Stimulated activated CD4-positive, alpha-beta T cell treated with anti-CD3 and anti-CD28 coated beads, Interleukin-4, amount 100 ng/mL, for 4 hours (primary cell): ENCODE measurements at regions not wholly inside any gene's neighbourhood (a gene's known extent, or its start where the extent isn't known, plus 50 kb on each side); places are given as distances from the start of the nearest gene placed in this dataset.
"Not testable (repeated sequence)": the region's sequence is repeated elsewhere in the genome, so short reads cannot be mapped to it uniquely, and the experiment has no call there.

Experiments used
- DNase-seq, 2 experiments: peaks; one replicate each; pipeline ENCODE4 v3.0.0-alpha.2; 2020

GRCh38 chr3:187536185-187536584, 134.0 kb downstream of the SST start:
- no peak for DNase-seq

DNA sequence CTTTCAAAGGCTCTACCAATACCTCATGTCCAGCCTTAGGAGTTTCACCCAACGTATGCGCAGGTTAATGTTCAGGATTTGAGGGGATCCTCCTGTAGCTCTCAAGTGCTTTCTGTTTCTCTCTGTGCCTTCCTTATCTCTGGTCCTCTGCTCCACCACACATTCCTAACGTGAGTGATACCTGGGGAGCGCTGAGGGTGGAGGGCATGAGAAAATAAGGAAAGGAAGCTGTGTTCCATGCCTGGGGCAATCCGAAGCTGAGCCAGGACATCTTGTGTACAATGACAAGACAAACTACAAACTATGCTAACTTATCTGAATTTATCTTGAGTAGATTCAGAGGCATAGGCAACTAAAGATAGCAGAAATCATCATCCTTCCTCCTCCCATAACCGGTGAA, 136.4 kb downstream of the SST start:
- DNase-seq: no peak

- DNase-seq: no peak
Measured at GRCh38 chr3:187531831-187532230, 138.4 kb downstream of the SST start.

DNA sequence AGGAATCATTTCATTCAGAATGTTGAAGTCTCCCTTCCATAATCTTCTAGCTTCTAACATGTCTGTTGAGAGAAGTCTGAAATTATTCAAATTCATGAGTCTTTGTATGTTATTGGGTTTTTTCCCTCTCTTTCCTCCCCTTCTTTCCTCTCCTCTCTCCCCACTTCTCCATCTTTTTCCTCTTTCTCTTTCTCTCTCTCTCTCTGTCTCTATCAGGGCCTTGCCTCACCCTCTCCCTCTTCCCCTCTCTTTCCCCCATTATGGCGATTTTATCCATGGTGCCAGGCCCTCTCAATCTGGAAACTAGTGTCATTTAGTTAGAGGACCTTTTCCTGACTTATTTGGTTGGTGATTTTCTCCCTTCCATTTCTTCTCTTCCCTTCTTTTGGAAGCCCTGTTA, 147.3 kb downstream of the SST start:
- no peak for DNase-seq

GRCh38 chr3:187522293-187522692, 147.9 kb downstream of the SST start:
- no peak for DNase-seq

DNA sequence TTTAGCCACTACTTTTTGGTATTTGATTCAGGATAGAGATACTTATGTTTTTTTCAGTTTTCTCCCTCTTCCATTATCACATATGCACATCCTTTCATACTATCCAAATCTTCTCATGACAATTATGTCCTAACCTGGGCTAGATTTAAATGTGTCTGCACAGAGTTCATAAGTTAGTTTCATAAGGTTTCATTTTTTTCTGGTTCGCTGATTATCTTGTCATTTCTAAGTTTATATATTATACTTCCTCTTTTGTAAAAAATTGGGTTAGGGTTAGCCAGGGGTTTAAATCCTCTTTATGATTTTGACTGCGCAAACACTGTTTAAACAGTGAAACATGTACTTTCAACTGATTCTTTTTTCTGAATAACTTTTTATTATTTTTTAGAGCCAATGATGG, 148.6 kb downstream of the SST start:
- no peak for DNase-seq

- no peak for DNase-seq
Measured at GRCh38 chr3:187520027-187520945, 149.9 kb downstream of the SST start.

GRCh38 chr3:187519428-187519890, 150.7 kb downstream of the SST start:
- no peak for DNase-seq

DNA sequence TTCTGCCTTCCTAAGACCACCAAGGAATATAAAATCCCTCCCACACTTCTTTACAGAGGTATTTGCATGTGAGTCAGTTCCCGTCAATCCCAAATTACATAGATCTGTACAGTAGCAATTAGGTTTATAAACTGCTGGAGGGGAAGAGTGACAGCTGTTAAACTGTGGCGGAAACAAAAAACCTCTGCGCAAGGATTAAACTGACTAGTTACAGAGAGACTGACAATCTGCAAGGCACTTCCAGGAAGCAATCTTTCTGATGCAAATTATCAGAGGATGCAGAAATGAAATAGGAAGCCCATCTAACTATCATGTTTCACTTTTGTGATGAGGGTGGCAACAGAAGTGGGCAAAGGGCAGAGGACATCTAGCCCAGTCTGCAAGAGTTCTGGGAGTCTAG, 150.4 kb downstream of the RTP4 start:
- DNase-seq: no peak

DNA sequence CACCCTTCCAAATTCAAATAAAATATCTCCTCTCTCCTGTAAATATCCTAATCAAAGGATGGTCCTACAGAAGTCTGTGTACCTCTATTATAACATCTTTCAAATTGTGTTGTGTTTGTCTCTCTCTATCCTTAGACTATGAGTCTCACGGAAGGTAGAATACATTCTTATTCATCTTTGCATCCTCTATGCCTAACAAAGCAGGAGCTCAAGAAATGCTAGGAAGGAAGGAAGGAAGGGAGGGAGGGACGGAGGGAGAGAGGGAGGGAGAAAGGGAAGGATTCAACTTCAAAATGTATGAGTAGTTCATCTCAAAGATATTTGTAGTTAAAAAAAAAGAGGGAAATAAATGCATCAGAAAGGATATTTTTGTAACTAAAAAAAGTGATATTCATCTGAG, 150.0 kb downstream of the RTP4 start:
- DNase-seq: no peak

DNA sequence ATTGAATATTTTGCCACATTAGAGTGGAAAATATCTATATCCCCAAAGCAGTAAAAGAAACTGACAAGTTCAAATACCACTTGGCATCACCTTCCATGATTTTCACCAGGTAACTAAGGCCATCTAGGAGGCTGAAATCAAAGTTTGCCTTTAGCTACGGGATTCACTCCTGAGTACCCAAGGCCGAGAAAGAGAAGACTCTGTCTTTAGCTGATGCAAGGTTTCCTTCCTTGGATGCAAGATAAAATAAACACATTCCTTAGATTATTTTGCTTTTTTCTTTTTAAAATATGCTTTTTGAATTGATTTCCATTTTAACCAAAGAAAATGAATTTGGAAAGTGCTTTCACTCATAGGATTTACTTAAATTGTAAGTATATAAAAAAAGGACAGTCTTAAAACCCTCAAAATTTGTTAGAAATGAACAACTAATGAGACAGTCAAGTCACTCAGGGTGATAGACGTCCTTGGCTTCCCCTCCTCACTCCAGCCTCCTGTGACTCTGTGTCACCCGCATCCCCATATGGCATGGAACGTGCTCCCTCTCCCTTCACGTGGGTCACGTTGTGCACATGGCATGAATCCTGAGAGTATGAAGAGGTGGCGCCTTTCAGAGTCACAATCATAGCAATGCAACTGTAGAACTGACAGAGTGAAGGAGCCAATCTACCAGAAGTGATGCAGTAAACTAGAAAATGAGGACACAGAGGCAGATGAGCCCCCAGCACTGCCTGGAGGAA, 148.4 kb downstream of the RTP4 start:
- DNase-seq: no peak

DNA sequence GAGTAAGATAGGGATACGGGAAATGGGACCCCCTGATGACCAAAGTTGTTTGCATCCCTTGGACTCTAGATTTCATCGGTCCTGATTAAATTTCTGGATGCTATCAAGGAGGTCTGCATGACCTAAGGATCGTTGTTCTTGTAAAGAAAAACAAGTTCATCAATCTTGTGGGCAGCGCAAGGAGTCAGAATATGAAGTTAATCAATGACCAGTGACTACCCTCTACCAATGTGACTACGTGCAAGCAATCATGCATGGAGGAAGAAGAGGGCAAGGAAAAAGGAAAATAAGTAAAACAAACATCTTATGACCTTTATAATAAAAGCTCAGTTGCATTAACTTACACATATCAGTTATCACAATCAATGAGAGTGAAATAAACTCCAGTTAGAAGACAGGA, 139.7 kb downstream of the RTP4 start:
- no peak for DNase-seq

DNA sequence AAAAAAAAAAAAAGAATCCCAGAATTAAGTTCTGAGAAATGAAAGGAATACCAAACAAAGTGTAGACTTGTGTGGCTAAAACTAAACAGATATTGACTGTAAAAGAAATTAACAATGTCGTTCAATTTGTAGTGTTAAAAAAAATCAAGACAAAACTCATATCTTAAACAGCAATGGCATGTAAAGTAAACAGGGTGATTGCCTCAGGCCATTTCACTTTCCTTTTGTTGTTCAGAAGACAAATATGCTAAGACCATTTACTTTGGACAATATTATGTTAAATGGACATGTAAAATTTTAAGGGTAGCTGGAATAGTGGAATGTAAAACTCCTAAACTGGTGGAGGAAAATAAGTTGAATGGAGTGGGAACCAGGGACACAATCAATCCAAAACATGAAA, 139.1 kb downstream of the RTP4 start:
- DNase-seq: no peak

DNA sequence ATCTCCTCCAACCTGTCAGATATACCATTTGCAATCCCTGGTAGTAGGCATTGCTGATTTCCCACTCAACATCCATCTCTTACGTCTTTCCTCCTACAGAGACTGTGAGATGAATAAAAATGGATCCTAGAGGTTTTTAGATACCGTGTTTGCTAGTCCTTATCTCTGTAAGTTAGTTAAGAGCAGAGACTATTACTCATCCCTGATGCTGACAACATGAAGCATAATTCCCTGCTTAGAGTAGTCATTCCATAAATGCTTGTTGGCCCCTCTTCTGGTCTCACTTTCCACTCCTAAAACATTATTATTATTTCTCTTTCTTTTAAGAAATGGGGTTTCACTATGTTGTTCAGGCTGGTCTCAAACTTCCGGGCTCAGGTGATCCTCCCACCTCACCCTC, 136.2 kb downstream of the RTP4 start:
- no peak for DNase-seq

- DNase-seq: no peak
Measured at GRCh38 chr3:187498211-187498724, 130.1 kb downstream of the RTP4 start.

GRCh38 chr3:187497052-187497451, 128.9 kb downstream of the RTP4 start:
- DNase-seq: no peak

GRCh38 chr3:187494056-187494455, 125.9 kb downstream of the RTP4 start:
- DNase-seq: not testable (repeated sequence)

DNA sequence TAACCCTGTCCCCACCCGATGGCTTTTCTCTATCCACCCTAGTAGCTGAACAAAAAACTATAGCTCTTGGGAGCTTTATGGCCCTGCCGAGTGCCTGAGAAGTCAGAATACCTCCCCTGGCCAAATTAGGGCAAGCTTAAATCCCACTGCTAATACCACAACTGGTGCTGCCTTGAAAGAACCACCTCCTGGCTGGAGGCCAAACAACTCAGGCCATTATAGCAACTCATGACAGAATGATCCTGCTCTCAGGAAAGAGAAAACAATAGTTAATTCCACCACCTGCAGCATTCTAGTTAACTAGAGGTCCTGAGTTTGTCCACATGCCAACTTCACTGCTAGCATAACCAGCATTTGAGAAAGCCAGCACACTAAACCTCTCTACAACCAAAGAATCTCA, 123.2 kb downstream of the RTP4 start:
- no peak for DNase-seq

- no peak for DNase-seq
Measured at GRCh38 chr3:187490366-187490765, 122.2 kb downstream of the RTP4 start.

- no peak for DNase-seq
Measured at GRCh38 chr3:187484547-187485295, 116.5 kb downstream of the RTP4 start.

GRCh38 chr3:187481426-187481825, 113.2 kb downstream of the RTP4 start:
- no peak for DNase-seq

DNA sequence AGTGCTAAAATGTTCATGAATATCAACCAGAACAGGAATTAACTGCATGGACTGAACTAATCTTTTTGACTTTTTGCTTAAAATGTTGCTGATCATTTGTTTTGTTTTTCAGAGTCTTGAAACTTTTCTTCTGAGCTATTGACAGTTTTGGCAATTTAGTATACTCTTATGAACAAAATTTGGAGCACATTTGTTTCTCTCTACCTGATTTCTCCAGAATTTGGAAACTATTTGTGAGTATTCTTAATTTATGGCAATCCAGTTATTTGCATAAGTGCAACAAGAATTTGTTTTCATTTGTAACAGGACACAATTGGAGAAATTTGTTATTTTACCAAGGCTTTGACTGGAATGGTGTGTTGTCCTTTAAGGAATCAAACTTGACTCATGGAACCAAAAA, 107.4 kb downstream of the RTP4 start:
- DNase-seq: not testable (repeated sequence)

GRCh38 chr3:187473778-187474406, 105.7 kb downstream of the RTP4 start:
- no peak for DNase-seq
